Urinary bladder (tissue), 3 donors: ENCODE measurements at regions not wholly inside any gene's neighbourhood (a gene's known extent, or its start where the extent isn't known, plus 50 kb on each side); places are given as distances from the start of the nearest gene placed in this dataset.

Experiments used
- DNase-seq: peaks from one replicate; pipeline ENCODE4 v3.0.0-alpha.2; 2015; ENCODE audit errors: extremely low spot score
- H3K27ac ChIP-seq: one replicate; pipeline ENCODE4 v1.5.1; 2013; ENCODE audit warnings: low read depth, mild to moderate bottlenecking, moderate library complexity
- H3K36me3 ChIP-seq: one replicate; pipeline ENCODE4 v1.6.1; 2013; ENCODE audit warnings: mild to moderate bottlenecking, moderate library complexity; ENCODE audit not compliant: insufficient read depth
- H3K4me1 ChIP-seq: one replicate; pipeline ENCODE4 v1.6.1; 2013; ENCODE audit warnings: mild to moderate bottlenecking, moderate library complexity; ENCODE audit not compliant: insufficient read depth
- H3K4me3 ChIP-seq: one replicate; pipeline ENCODE4 v1.5.1; 2013; ENCODE audit warnings: low read depth, low read length
- WGBS: extraction: QIAGEN DNeasy Blood & Tissue Kit; methylation state at CpG from one replicate; pipeline ENCODE4 v1.1.7; 2013; 5-methylcytosine and 5-hydroxymethylcytosine counted together
- donor health status: healthy with polysubstance abuse.
- donor health status: healthy.

DNA sequence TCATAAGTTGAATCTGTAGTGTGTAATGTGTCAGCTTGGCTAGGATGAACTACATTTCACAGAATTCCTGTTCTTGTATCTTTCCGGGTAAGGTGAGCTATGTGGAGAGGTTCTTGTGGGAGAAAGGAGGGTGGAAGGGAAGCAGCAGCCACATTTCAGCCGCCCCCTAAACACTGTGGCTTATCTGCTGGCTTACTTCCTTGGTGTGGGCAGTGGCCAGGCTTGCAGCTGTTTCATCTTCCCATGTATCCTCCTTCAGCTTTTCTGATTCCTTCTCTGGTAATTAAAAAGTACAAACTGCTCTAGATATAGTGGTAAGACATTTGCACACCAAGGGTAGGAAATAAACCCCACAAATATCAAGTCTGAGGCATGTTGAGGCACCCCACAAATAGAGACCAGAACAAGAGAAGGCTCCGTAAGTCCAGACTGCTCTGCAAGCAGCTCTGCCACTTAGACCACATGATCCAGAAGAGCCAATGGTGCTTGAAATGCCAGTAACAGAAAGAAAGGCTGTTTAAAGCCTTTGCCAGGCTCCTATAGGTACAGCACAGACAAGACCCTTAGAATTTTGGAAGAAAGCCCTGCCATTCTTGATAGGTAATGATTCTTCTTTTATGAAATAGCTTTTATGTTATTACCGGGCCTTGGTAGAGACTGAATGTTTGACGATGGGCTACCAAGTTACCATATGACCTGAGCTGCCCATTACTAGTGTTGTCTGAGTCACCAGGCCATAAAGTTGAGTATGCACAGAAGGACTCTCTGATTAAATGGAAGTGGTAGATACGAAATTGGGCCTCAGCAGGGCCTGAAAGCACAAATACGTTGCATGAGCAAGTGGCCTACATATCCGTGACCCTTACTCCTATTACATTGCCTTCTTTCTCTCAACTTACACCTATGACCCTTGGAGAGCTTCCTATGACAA, 215.0 kb upstream of the SGK1 start:
- WGBS = 85% methylated on average over 8 of the region's 8 CpGs
- Histone ChIP-seq H3K36me3 (no peaks in the 10 kb centered on the region), H3K27ac (no peak overlapping the region), H3K4me3 (no peak overlapping the region), H3K4me1 (no peaks in the 10 kb centered on the region)
- DNase-seq = no peak

DNA sequence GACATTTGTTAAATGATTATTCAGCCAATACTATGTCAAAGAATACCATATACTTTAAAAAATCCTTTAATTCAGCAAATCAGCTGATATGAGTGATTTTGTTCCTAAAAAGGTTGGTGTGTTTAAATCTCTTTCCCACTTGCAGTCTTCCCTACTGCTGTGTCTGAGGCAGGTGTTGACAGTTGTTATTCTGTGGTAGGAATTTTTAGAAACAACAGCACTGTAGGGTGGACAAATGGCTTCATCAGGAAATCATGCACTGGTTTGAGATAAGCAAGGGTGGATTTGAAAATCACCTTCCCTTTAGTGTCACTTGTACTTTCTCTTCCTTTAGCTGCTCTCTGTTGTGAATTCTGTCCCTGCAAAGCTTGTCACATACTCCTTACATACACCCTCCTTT, 213.7 kb upstream of the SGK1 start:
- no peak overlapping the region for H3K4me3 ChIP-seq
- H3K36me3 ChIP-seq = no peaks in the 10 kb centered on the region
- no peak overlapping the region for H3K27ac ChIP-seq
- no peaks in the 10 kb centered on the region for H3K4me1 ChIP-seq
- DNase-seq = no peak

DNA sequence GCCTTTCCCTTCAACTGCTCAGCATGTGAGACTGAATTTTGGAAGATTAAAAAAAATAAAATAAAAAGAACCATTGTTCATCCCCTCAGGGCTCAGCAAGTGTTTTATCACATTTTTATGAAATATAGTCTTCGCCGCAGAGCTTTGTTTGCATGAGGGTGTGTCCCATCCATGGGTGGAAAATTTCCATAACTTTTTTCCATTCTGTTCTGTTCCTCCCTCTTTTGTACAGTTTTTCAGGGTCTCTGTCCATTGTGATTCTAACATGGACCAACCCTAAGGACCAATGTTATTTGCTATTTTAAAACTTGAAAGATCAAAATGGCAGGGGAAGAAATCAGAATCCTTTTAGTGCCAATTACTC, 213.3 kb upstream of the SGK1 start:
- no peak for DNase-seq
- H3K4me3 ChIP-seq = no peak overlapping the region
- H3K27ac ChIP-seq = no peak overlapping the region
- H3K36me3 ChIP-seq = no peaks in the 10 kb centered on the region
- 91% methylated on average over 2 of the region's 2 CpGs for WGBS
- no peaks in the 10 kb centered on the region for H3K4me1 ChIP-seq

DNA sequence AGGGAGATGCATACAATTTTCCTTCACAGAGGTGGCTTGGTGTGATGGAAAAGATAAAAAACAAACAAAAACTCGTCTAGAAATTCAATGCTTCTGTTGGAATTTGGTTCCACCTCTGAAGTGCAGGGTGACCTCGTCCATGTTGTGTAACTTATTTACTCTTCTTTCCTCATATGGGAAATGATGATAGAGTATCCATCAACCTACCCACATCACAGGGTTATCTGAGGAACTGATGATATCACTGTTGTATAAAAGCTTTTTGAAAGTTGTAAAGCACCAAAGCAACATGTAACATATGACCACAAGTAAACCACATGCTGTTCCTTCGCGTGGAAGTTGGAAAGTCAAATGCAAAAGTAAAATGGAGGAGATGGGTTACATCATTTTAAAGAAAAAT, 212.0 kb upstream of the SGK1 start:
- DNase-seq = no peak
- H3K36me3 ChIP-seq = no peaks in the 10 kb centered on the region

DNA sequence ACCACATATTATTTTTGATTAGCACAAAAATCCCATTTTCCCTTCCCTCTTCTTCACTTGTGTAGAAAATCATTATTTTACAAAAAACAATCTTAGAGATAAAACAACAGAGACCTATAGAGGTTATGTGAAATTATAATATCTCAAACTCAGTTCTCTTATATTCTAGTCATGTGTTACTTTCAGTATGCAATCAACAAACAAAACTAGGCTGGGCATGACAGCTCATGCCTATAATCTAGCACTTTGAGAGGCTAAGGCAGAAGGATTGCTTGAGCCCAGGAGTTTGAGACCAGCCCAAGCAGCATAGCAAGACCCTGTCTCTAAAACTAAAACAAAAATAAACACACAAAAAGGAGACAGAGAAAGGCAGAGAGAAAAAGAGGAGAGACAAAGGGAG, 211.4 kb upstream of the SGK1 start:
- H3K36me3 ChIP-seq = no peaks in the 10 kb centered on the region
- no peak overlapping the region for H3K4me3 ChIP-seq
- no peak overlapping the region for H3K27ac ChIP-seq
- H3K4me1 ChIP-seq = no peaks in the 10 kb centered on the region
- DNase-seq = no peak

More for the DNA sequence above, 212.0 kb upstream of the SGK1 start:
- H3K4me1 ChIP-seq = no peaks in the 10 kb centered on the region
- no peak overlapping the region for H3K27ac ChIP-seq
- 64% methylated on average over 4 of the region's 4 CpGs for WGBS
- H3K4me3 ChIP-seq = no peak overlapping the region

DNA sequence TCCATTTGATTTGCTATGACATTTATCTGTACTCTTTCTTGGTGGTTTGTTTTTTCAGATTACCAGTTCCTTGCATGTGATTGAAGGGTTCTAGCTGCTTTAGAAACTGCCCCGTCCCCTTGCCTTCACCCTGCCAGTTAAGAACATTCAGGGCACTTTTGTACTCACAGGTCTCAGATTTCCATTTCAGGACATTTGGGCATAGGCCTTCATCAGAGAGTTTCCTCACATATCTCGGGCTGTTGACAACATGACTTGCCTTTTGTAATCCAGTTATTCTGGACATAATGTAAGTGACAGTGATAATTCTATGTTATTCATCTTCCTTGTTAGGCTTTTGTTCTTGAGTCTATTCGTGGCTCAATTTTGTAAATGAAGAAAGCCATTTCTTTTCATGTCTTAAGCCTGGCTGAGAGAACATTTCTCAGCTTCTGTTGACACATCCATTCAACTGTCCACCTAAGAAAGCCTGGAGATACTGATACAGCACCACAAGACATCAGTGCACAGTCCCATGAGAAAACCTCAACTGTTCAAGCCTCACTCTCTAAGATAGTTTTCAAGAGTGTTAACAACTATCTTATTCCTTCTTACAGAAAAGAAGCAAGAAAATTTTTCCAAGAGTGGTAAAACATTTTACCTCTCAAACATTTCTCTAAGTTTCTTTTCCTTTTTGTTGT, 209.3 kb upstream of the SGK1 start:
- DNase-seq = no peak
- WGBS = 89% methylated on average over 3 of the region's 3 CpGs
- H3K36me3 ChIP-seq = no peaks in the 10 kb centered on the region
- no peak overlapping the region for H3K4me3 ChIP-seq
- no peaks in the 10 kb centered on the region for H3K4me1 ChIP-seq
- H3K27ac ChIP-seq = no peak overlapping the region

DNA sequence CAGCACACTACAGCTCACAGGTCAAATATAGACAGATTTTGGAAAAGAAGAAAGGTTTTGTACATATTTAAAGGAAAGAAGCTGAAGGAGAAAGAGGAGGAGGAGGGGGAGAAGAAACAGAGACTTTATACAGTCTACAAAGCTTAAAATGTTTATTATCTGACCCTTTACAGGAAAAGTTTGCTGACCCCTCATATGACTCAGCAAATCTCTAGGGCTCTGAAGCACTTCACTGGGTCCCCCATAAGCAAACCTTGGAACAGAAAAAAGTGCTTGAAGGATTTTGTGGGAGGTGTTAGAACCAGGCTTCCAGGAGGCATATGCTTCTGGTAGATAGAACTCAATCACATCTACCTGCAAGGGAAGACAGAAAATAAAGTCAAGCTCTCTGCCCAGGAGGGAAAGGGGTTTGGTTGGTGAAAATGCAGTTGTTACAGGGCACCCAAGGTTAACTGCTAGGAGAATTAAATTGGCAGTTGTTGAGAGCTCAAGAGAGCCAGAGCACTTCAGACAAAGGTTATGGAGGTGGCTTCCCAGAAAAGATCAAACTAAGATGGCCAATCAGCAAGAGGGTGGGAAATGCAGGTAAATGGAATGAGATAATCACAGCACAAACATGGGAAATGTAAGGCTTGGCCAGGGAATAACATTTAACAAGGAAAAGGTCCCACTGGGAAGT, 207.4 kb upstream of the SGK1 start:
- Histone ChIP-seq H3K27ac (no peak overlapping the region), H3K36me3 (no peaks in the 10 kb centered on the region), H3K4me1 (no peaks in the 10 kb centered on the region), H3K4me3 (no peak overlapping the region)
- DNase-seq = no peak

DNA sequence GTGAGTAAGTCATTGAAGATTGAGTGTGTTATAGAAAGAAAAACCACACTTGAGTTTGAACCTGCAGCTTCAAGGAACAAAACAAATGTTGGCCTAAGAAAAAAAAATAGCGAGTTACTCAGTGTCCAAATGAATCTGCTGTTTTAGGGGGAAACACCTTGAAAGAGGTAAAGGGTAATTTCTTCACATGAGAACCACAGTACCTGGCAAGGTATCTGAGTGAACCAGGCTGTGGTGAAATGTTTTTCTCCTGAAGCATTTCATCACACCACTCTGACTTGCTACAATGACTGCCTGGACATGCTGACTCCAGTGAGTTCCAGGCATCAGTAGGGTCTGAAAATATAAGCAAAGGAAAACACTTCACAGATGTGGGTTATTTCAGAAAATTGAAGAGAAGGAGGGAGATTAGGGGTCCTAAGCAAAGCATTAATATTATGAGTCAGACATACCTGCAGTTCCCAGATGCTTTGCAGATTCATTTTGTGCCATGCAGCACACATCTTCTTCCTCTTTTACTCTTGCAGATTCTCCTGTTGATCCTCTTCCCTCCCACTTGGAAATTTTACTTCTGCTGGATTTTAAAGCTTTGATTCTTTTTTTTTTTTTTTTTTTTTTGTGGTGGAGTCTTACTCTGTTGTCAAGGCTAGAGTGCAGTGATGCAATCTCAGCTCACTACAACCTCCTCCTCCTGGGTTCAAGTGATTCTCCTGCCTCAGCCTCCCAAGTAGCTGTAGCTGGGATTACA, 206.2 kb upstream of the SGK1 start:
- DNase-seq = no peak
- H3K4me1 ChIP-seq = no peaks in the 10 kb centered on the region
- 87% methylated on average over 1 of the region's 1 CpG for WGBS
- H3K36me3 ChIP-seq = no peaks in the 10 kb centered on the region
- H3K27ac ChIP-seq = no peak overlapping the region
- H3K4me3 ChIP-seq = no peak overlapping the region

DNA sequence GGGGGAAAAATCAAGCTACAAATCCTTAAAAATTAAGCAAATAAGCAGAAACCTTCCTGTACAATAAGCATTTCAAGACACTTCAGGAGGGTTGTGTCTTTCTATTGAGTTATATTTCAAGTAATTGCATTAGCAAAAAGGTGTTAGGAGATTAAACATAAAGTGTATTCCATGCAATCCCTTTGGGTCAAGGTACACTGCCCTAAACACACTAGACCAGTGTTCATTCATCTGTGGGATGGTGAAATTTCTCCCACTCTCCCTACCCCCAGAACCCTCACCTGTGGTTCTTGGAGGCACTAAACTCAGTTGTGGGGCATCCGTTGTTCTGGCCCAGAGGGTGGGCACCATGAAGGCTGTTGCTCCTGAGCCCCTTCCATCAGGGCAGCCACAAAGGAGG, 205.1 kb upstream of the SGK1 start:
- Histone ChIP-seq H3K27ac (no peak overlapping the region), H3K4me1 (no peaks in the 10 kb centered on the region), H3K4me3 (no peak overlapping the region), H3K36me3 (no peaks in the 10 kb centered on the region)
- 93% methylated on average over 1 of the region's 1 CpG for WGBS
- no peak for DNase-seq

DNA sequence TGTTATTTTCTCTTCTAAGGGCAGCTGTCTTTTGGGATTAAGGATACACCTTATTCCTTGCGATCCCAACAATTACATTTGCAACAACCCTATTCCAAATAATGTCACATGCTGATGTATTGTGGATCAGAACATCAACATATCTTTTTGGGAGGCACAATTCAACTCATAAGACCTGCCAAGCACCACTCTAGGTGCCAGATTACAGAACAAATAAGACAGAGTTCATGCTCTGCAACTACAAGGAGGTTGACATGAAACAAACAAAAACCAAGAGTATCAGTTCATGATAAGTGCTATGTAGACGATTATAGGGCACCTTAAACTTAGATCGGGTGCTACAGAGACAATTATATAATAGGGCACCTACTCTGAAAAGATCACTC, 203.2 kb upstream of the SGK1 start:
- H3K27ac ChIP-seq = no peak overlapping the region
- H3K4me1 ChIP-seq = no peaks in the 10 kb centered on the region
- WGBS = 89% methylated on average over 3 of the region's 3 CpGs
- DNase-seq = no peak
- H3K36me3 ChIP-seq = no peaks in the 10 kb centered on the region
- no peak overlapping the region for H3K4me3 ChIP-seq

DNA sequence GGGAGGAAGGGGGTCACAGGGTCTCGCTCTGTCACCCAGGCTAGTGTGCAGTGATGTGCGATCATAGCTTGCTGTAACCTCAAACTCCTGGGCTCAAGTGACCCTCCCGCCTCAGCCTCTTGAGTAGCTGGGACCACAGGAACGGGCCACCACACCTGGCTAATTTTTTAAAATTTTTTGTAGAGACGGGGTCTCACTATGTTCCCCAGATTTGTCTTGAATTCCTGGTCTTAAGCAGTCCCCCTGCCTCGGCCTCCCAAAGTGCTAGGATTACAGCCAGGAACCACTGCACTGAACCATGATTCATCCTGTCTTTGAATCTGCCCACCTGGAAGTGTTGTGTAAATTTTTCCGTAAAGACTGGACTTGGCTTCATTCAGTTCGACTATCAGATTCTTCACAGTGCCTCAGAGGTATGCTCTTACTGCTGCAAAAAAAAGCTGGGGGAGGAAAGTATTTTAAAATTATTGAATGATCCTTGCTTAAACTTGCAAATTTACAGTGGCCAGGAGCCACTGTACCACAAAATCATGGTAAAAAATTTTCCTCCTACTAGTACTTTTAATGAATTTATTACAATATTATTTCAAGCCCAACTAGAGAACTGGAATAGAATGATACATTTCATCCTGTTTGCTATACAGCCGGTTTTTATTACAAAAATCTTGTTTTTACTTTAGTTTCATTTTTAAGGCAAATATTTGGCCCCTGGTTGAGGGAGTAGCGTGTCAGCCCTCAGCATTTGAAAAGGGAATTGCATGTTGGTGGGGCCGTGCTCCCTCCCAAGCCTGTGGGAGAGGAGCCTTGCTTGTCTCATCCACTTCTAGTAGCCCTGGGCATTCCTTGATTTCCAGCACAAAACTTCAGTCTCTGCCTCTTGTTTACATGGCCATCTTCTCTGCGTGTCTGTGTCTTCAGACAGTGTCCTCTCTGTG, 202.5 kb upstream of the SGK1 start:
- H3K36me3 ChIP-seq = no peaks in the 10 kb centered on the region
- H3K4me1 ChIP-seq = no peaks in the 10 kb centered on the region
- DNase-seq = no peak
- WGBS = 78% methylated on average over 12 of the region's 12 CpGs
- H3K4me3 ChIP-seq = no peak overlapping the region
- H3K27ac ChIP-seq = no peak overlapping the region

DNA sequence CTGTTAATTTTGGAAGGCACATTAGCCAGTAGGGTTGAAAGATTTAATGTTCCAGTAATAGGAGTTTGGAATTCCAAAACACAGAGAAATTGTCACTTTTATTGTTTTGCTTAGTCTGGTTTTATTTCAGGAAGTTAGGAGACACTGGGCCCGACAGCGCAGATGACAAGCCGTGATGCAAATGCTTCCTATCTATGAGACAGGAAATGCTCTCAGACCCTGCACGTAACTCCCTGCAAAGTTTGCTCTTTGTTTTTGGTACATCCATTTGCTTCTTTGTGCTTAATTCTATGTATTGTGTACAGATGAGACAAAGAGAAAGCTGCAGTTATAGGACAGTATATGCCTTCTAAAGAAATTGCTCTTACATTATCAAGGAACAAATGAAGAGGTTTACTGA, 201.6 kb upstream of the SGK1 start:
- Histone ChIP-seq H3K36me3 (no peaks in the 10 kb centered on the region), H3K27ac (no peak overlapping the region), H3K4me1 (no peaks in the 10 kb centered on the region), H3K4me3 (no peak overlapping the region)
- WGBS = 59% methylated on average over 4 of the region's 4 CpGs
- DNase-seq = peak; percentile 20

DNA sequence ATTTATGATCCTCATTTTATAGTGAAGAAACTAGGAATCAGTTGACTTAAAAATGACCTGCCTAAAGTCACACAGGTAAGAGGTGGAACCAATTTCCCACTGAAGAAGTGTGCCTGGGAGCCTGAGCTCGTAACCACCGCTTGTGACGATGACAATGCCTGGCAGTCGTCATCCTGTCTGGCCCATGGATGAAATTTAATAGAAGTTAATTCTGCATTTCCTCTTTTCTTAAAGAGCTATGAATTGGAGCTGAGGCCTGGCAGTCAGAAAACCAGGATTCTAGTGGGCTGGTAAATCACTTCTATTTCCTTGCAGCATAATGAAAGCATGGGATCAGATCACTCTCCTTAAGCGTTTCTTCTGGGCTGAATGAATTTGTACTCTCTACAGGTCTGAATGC, 200.0 kb upstream of the SGK1 start:
- Histone ChIP-seq H3K4me3 (no peak overlapping the region), H3K36me3 (no peaks in the 10 kb centered on the region), H3K27ac (no peak overlapping the region), H3K4me1 (no peaks in the 10 kb centered on the region)
- no peak for DNase-seq
- 66% methylated on average over 5 of the region's 5 CpGs for WGBS
